HG03439 (cell line): ENCODE measurements at regions not wholly inside any gene's neighbourhood (a gene's known extent, or its start where the extent isn't known, plus 50 kb on each side); places are given as distances from the start of the nearest gene placed in this dataset.

Experiments used
- ATAC-seq: cut with Tn5 transposase; IDR thresholded peaks from one replicate; pipeline ENCODE4 v1.9.1; 2021; ENCODE audit warnings: mild to moderate bottlenecking, moderate library complexity; ENCODE audit not compliant: unreplicated experiment

DNA sequence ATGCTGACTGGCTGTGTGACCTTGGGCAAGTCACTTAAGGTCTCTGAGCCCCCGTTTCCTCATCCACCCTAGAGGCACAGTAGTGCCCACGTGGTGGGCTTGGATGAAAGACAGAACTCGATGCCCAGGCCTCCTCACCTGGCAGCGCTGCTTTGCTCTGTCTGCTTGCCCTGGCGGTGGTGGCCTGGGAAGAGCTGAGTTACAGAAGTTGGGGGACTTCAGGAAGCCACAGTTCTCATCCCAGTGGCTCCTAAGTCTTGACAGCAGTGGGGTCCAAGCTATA is 171.5 kb upstream of the IER5L start:
- ATAC-seq, result no peak

- no peak for ATAC-seq
Measured at GRCh38 chr9:129348890-129349664, 171.0 kb upstream of the IER5L start.

DNA sequence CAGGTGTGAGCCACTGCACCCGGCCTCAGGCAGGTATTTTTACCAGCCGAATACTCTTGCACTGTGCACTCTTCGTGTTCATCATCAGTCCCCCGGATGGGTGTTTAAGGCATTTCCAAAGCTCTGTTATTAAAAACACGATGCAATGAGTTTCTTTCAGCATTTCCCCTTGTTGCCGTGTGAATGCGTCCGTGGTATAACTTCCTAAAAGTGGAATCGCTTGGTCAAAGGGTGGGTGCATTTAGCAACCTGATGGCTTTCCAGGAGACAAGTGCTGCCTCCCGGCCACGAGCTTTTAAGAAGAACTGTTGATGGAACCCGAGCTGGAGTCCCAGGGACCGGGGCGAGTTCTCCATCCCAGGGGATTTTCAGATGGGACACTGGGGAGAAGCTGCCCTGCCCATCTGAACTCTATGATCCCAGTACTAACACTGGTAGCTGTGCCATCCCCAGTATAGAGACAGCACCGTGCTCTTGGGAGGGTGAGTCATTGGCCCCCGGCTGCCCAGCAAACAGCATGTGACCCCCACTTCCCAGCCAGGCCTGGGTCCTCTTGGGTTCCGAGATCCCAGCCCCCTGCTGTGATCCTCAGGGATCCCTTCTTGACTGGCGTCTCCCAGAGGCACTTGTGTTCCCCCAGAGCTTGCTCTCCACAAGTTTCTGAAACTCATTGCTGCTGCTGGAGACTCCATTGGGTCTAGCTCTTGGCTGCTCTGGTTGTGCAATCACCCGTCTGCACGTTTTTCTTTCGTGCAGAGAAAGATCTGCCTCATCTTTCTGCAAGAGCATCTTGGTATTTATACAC is 169.5 kb upstream of the IER5L start:
- no peak for ATAC-seq

- ATAC-seq, result no peak
Measured at GRCh38 chr9:129346046-129346445, 168.0 kb upstream of the IER5L start.

DNA sequence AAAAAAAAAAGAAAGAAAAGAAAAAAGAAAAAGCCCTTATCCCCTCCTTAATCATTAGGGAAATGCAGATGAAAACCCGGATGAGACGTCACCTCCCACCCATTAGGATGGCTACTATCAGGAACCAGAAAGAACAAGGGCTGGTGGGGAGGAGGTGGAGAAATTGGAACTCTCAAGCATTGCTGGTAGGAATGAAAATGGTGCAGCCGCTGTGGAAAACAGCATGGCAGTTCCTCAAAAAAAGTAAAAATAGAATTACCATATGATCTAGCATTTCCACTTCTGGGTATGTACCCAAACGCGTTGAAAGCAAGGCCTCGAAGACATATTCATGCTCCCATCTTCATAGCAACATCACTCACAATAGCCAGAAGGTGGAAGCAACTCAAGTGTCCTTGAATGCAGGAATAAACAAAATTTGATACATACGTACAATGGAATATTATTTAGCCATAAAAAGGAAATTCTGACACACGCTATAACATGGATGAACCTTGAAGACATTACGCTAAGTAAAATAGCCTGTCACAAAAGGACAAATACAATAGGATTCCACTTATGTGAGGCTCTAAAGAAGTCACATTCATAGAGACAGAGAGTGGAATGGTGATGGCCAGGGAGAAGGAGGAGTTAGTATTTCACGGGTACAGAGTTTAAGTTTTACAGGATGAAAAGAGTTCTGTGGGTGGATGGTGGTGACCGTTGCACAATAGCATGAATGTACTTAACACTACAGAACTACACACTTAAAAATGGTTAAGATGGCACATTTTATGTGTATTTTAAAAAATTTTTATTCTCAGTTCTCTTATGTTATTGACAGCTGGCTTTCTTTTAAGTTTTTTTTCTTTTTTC is 166.8 kb upstream of the IER5L start:
- ATAC-seq, result no peak

GRCh38 chr9:129343424-129344375 is 165.6 kb upstream of the IER5L start:
- ATAC-seq, result no peak

DNA sequence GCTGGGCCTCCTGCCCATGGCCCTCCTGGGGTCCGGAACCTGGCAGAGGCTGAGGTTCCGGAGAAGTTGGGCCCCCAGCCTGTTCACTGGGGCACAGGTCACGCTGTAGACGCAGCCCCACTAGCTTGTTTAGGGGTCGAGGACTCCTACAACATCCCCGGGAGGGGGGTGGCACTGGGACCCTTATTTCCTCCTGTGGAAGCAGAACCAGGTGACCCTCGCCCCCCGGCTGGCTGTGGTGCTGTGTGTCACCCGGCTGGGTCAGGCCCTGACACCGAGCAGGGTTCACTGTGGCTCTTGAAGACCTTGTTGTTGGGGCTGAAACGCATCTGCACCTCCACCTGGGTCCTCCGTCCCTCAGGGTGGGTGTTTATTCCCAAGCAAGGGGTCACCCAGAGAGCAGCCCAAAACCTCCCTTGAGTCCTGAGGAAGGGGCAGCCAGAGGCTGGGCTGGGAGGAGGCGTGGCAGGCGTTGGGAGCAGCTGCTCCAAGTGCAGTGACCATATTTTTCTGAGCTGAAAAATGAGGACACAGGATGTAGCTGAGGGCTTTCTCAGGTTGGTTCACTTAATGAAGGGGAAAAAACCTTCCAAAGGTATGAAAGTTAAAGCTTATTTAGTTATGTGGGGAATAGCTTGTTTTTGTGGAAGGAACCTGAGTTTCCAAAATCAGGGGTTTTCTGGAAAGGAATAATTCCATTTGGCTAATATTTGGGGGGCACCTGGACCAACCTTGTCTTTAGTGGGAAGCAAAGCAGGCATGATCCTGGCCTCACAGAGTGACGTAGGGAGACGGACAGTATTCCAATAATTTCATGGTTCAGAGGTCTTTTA is 164.7 kb upstream of the IER5L start:
- no peak for ATAC-seq

- ATAC-seq, result no peak
Measured at GRCh38 chr9:129341987-129342348, 163.9 kb upstream of the IER5L start.

GRCh38 chr9:129341171-129341986 is 163.3 kb upstream of the IER5L start:
- ATAC-seq, result no peak

- ATAC-seq, result no peak
Measured at GRCh38 chr9:129340427-129341170, 162.5 kb upstream of the IER5L start.

DNA sequence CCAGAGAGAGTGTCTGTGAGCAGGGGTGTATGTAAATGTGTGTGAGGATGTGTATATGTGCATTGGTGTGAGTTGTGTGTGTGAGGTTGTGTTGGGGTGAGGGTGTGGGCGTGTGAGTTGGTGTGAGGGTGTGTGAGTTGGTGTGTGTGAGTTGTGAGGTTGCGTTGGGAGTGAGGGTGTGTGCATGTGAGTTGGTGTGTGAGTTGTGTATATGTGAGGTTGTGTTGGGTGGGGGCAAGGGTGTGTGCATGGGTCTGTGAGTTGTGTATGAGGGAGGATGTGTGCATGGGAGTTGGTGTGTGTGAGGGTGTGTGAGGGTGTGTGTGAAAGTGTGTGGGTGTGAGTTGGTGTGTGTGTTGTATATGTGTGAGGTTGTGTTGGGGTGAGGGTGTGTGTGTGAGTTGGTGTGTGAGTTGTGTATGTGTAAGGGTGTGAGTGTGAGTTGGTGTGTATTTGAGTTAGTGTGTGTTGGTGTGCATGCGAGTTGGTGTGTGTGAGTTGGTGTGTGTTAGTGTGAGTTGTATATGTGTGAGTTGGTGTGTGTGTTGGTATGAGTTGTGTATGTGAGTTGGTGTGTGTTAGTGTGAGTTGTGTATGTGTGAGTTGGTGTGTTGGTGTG is 161.6 kb upstream of the IER5L start:
- no peak for ATAC-seq

DNA sequence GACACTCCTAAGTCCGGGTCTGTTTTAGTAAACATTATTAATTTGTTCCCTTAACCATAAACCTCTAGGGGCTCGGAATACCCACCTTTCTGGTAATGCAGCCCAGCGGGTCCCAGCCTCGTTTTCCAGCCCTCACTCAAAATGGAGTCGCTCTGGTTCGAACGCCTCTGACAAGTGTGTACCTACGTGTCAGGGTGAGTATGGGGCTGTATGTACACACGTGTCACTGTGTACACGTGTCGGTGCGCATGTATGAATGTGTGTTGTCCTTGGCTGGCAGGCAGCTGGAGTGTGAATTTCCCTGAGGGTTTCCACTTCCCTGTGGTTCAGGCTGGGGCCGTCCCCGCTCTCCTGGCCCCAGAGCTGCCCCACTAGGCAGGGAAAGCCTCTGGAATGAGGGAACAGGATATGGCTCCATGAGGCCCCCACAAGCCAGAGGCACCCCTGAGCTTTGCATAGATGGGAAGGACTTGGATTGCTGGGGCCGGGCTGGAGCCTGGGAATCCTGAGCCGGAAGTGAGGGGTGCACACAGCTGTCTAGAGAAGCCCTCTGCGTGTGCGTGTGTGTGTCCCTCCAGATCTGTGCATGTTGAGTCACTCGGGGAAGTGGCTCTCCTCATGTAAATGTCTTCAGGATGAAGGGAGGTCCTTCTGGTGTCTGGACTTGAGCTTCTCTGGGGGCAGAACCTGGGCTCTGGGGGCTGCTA is 160.8 kb upstream of the IER5L start:
- no peak for ATAC-seq

DNA sequence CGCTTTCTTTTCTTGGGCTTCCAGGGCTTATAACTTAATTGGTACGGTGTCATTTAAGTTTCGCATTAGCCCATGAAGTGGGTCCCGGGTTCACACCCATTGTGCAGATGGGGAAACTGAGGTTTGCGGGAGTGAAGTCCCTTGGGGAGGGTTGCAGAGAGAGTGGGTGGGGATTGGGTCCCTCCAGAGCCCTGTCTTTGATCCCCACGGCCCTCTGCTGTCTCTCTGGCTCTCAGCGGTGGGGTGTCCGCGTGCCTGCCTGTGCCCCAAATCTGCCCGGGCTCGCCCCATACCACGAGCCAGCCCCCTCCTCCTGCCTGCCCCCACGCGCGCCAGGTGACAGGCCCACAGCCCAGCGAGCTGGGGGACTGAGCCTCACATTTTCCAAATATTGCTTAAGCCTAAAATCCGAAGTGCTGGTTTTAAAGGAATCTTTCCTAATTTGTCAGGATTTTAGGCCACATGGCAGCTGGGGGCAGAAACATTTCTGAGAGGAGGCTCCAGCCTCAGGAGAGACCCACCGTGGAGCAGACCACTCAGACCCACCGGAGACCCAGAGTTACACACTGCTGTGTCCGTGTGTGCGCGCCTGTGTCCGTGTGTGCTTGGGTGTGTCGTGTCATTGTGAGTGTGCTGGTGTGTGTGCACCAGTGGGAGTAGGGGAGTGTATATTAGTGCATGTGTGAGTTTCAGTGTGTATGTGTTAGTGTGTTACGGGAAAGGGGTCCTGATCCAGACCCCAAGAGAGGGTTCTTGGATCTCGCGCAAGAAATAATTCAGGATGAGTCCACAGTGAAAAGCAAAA is 159.5 kb upstream of the IER5L start:
- ATAC-seq, result no peak

DNA sequence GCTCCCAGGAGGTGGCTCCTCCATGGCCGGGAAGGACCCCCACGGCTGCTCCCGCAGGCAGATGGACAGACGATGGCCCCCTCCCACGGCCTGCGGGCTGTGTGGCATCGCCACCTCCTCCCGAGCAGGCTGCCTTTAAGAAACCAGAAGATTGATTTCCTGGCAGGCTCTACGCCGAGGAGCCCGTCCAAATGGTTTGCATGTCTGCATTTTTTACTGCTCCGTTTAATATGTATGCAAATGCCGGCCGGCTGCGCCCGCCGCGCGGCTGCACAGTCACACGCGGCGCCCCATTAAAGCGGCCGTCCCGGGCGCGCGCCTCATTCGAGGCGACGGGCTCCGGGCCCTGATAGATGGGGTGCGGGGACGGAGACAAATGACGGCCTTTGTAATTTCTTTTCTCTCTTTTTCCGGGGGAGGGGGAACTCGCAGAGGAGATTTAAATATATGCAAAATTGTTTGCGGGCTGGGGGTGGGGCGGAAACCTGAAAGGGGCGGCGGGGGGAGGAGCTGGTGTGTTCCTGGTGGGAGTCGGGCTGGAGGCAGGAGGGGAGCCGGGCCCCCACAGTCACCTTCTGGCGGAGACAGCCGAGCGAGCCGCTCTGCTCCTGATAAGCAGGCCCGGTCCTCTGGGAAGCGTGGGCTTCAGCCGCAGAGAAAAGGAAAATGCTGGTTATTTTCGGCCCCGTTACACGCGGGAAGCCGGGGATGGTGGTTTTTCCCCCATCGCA is 158.7 kb upstream of the IER5L start:
- ATAC-seq, result no peak

DNA sequence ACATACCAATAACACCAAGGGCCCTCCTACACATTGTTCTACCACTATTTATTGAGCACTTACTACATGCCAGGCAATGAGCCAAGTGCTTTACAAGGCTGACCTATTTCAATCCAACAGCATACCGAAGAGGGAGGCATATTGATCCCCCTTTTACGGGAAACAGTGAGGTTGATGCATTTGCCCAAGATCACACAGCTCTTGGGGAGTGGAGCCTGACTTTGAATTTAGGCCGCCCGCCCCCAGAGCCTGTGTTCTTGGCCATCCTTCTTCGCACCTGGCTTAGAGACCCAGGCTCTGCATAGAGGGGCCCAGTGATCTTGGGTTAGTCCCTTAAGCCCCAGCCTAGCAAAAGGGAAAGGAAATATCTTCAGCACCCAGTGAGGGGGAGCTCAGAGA is 158.1 kb upstream of the IER5L start:
- ATAC-seq, result no peak
